ENCODE measurements at regions not wholly inside any gene's neighbourhood (a gene's known extent, or its start where the extent isn't known, plus 50 kb on each side); places are given as distances from the start of the nearest gene placed in this dataset.

- no peak for DNase-seq (ENCODE audit: low read depth in 2 of 2, low spot score in 1 of 2)
Observed at GRCh38 chr11:116229236-116229970, 543.4 kb downstream of the BUD13 start.

- DNase-seq (ENCODE audit: low read depth in 2 of 2, low spot score in 1 of 2): no peak
Observed at GRCh38 chr11:116226731-116227130, 546.1 kb downstream of the BUD13 start.

GRCh38 chr11:116225784-116226585 is 546.8 kb downstream of the BUD13 start:
- no peak for DNase-seq (ENCODE audit: low read depth in 2 of 2, low spot score in 1 of 2)

- no peak for DNase-seq (ENCODE audit: low read depth in 2 of 2, low spot score in 1 of 2)
Observed at GRCh38 chr11:116225236-116225635, 547.6 kb downstream of the BUD13 start.

- DNase-seq (ENCODE audit: low read depth in 2 of 2, low spot score in 1 of 2): no peak
Observed at GRCh38 chr11:116224889-116225200, 547.9 kb downstream of the BUD13 start.

- peak in 1 of 2 donors; percentile 6 for DNase-seq (ENCODE audit: low read depth in 2 of 2, low spot score in 1 of 2)
Observed at GRCh38 chr11:116224154-116224888, 548.5 kb downstream of the BUD13 start.

GRCh38 chr11:116221351-116221750 is 551.4 kb downstream of the BUD13 start:
- no peak for DNase-seq (ENCODE audit: low read depth in 2 of 2, low spot score in 1 of 2)

GRCh38 chr11:116219171-116219635 is 553.6 kb downstream of the BUD13 start:
- no peak for DNase-seq (ENCODE audit: low read depth in 2 of 2, low spot score in 1 of 2)

- DNase-seq (ENCODE audit: low read depth in 2 of 2, low spot score in 1 of 2): no peak
Observed at GRCh38 chr11:116217441-116217840, 555.3 kb downstream of the BUD13 start.

GRCh38 chr11:116217006-116217405 is 555.8 kb downstream of the BUD13 start:
- DNase-seq (ENCODE audit: low read depth in 2 of 2, low spot score in 1 of 2): no peak

- no peak for DNase-seq (ENCODE audit: low read depth in 2 of 2, low spot score in 1 of 2)
Observed at GRCh38 chr11:116215471-116216113, 557.2 kb downstream of the BUD13 start.

GRCh38 chr11:116211147-116211546 is 561.6 kb downstream of the BUD13 start:
- DNase-seq (ENCODE audit: low read depth in 2 of 2, low spot score in 1 of 2): no peak

- DNase-seq (ENCODE audit: low read depth in 2 of 2, low spot score in 1 of 2): no peak
Observed at GRCh38 chr11:116210663-116211062, 562.1 kb downstream of the BUD13 start.

- DNase-seq (ENCODE audit: low read depth in 2 of 2, low spot score in 1 of 2): no peak
Observed at GRCh38 chr11:116209255-116209654, 563.5 kb downstream of the BUD13 start.

GRCh38 chr11:116207421-116208141 is 565.2 kb downstream of the BUD13 start:
- no peak for DNase-seq (ENCODE audit: low read depth in 2 of 2, low spot score in 1 of 2)

GRCh38 chr11:116207019-116207418 is 565.8 kb downstream of the BUD13 start:
- DNase-seq (ENCODE audit: low read depth in 2 of 2, low spot score in 1 of 2): no peak

- no peak for DNase-seq (ENCODE audit: low read depth in 2 of 2, low spot score in 1 of 2)
Observed at GRCh38 chr11:116202922-116203321, 569.9 kb downstream of the BUD13 start.

GRCh38 chr11:116200564-116200963 is 572.2 kb downstream of the BUD13 start:
- no peak for DNase-seq (ENCODE audit: low read depth in 2 of 2, low spot score in 1 of 2)

GRCh38 chr11:116199182-116199581 is 573.6 kb downstream of the BUD13 start:
- DNase-seq (ENCODE audit: low read depth in 2 of 2, low spot score in 1 of 2): no peak

- DNase-seq (ENCODE audit: low read depth in 2 of 2, low spot score in 1 of 2): no peak
Observed at GRCh38 chr11:116194156-116194904, 578.5 kb downstream of the BUD13 start.
